PC-9 (cell line): ENCODE measurements at regions not wholly inside any gene's neighbourhood (a gene's known extent, or its start where the extent isn't known, plus 50 kb on each side); places are given as distances from the start of the nearest gene placed in this dataset.

ENCODE experiments used
- BruUV-seq: library from RNA; stranded (reverse); fragments of 400-500 nt; replicated peaks from 2 replicates; lab custom pipeline; 2021; lab: Mats Ljungman, UMichigan
- CTCF ChIA-PET: fragments of 300-600 bp; sonication (Branson Sonifier 250); formaldehyde crosslinking; loops from one replicate; lab custom pipeline; 2022; ENCODE audit warnings: antibody characterized with exemption; lab: Charles Lee
- POLR2A ChIA-PET: fragments of 300-600 bp; sonication (Branson Sonifier 250); formaldehyde crosslinking; loops from one replicate; lab custom pipeline; 2022; ENCODE audit warnings: antibody characterized with exemption; ENCODE audit not compliant: unreplicated experiment; lab: Charles Lee
- DNase-seq, 2 experiments: peaks; one replicate each; pipeline versions ENCODE4 v3.0.0 to v3.0.0-alpha.2; 2015 to 2022; ENCODE audit warnings: mixed read lengths in 1 of 2
- H2AFZ ChIP-seq: fragments of 200-600 bp; sonication (generic); 2 replicates; pipeline ENCODE4 v1.8.1; 2017; ENCODE audit warnings: antibody characterized with exemption
- H3F3A ChIP-seq: fragments of 200-600 bp; sonication (generic); 2 replicates; pipeline ENCODE4 v1.8.1; 2017; ENCODE audit warnings: antibody characterized with exemption, mild to moderate bottlenecking, low read depth; ENCODE audit not compliant: insufficient read depth
- H3K27ac ChIP-seq: fragments of 200-600 bp; sonication (generic); 2 replicates; pipeline ENCODE4 v1.6.1; 2016; ENCODE audit warnings: mixed run types
- H3K27me3 ChIP-seq: fragments of 200-600 bp; sonication (generic); 2 replicates; pipeline ENCODE4 v1.6.1; 2016; ENCODE audit warnings: low read depth, mixed run types; ENCODE audit not compliant: insufficient read depth
- H3K36me3 ChIP-seq: fragments of 200-600 bp; sonication (generic); 2 replicates; pipeline ENCODE4 v1.6.1; 2016; ENCODE audit warnings: low read depth, mixed run types
- H3K4me1 ChIP-seq: fragments of 200-600 bp; sonication (generic); replicated peaks from 2 replicates; pipeline ENCODE4 v1.6.1; 2016; ENCODE audit warnings: mixed run types; ENCODE audit not compliant: insufficient read depth
- H3K4me2 ChIP-seq: fragments of 200-600 bp; sonication (generic); 2 replicates; pipeline ENCODE4 v1.6.1; 2017; ENCODE audit warnings: mixed run types
- H3K4me3 ChIP-seq: fragments of 200-600 bp; sonication (generic); 2 replicates; pipeline ENCODE4 v1.6.1; 2016; ENCODE audit warnings: mixed run types
- H3K79me2 ChIP-seq: fragments of 200-600 bp; sonication (generic); 2 replicates; pipeline ENCODE4 v1.6.1; 2017; ENCODE audit warnings: low read depth, mixed run types
- H3K9me2 ChIP-seq: fragments of 200-600 bp; sonication (generic); 2 replicates; pipeline ENCODE4 v1.8.1; 2017; ENCODE audit warnings: mild to moderate bottlenecking; ENCODE audit not compliant: insufficient read depth
- H3K9me3 ChIP-seq: fragments of 200-600 bp; sonication (generic); 2 replicates; pipeline ENCODE4 v1.8.1; 2016; ENCODE audit warnings: low read depth; ENCODE audit not compliant: insufficient read depth
- H4K20me1 ChIP-seq: fragments of 200-600 bp; sonication (generic); 2 replicates; pipeline ENCODE4 v1.8.1; 2017; ENCODE audit not compliant: insufficient read depth
- CTCF ChIP-seq: fragments of 200-600 bp; sonication (generic); conservative IDR thresholded peaks from 2 replicates; pipeline ENCODE4 v1.6.1; 2017; ENCODE audit warnings: mixed run types, antibody characterized with exemption, mild to moderate bottlenecking, moderate library complexity
- EZH2 ChIP-seq: fragments of 200-600 bp; sonication (generic); IDR thresholded peaks from 2 replicates; pipeline ENCODE4 v1.8.0; 2017; ENCODE audit warnings: antibody characterized with exemption, low read depth
- intact Hi-C: fragments of 100-400 bp; cut with micrococcal nuclease; formaldehyde crosslinking; loops from one replicate; pipeline ENCODE4 v1.10.0; 2022; ENCODE audit not compliant: unreplicated experiment

- H3F3A ChIP-seq: no peaks in the 10 kb centered on the region
- TF ChIP-seq CTCF (no peak), EZH2 (no peak)
- BruUV-seq: no TSS peak
- H3K4me1 ChIP-seq: no peaks in the 10 kb centered on the region
- H2AFZ ChIP-seq: no peak overlapping the region
- ChIA-PET CTCF (no interaction called here), POLR2A (no interaction called here)
- no peaks in the 10 kb centered on the region for H3K79me2 ChIP-seq
- no peaks in the 10 kb centered on the region for H3K9me3 ChIP-seq
- no peak for DNase-seq
- no peaks in the 10 kb centered on the region for H3K36me3 ChIP-seq
- no peak overlapping the region for H3K27ac ChIP-seq
- no peak overlapping the region for H3K4me3 ChIP-seq
- intact Hi-C loops: no loop called here
- H4K20me1 ChIP-seq: no peaks in the 10 kb centered on the region
- no peak overlapping the region for H3K4me2 ChIP-seq
- peaks cover 3% of the 10 kb centered on the region; the same call in 1 of the 2 replicates for H3K9me2 ChIP-seq
- no peaks in the 10 kb centered on the region for H3K27me3 ChIP-seq
Measured at GRCh38 chr11:95668131-95668530, 121.5 kb downstream of the FAM76B start.

GRCh38 chr11:95661162-95661561 is 128.4 kb downstream of the FAM76B start:
- intact Hi-C loops: no loop called here

GRCh38 chr11:95660038-95660437 is 129.5 kb downstream of the FAM76B start:
- no peak overlapping the region for H3K4me3 ChIP-seq
- no peak overlapping the region for H3K27ac ChIP-seq
- no peak for DNase-seq
- BruUV-seq: no TSS peak
- no peaks in the 10 kb centered on the region for H3F3A ChIP-seq
- CTCF ChIA-PET: no interaction called here
- no peaks in the 10 kb centered on the region for H3K79me2 ChIP-seq
- H2AFZ ChIP-seq: no peak overlapping the region
- intact Hi-C loops: no loop called here
- no peaks in the 10 kb centered on the region for H3K27me3 ChIP-seq
- no peaks in the 10 kb centered on the region for H4K20me1 ChIP-seq
- TF ChIP-seq EZH2: no peak
- TF ChIP-seq CTCF: no peak
- H3K4me2 ChIP-seq: no peak overlapping the region
- POLR2A ChIA-PET: no interaction called here
- no peaks in the 10 kb centered on the region for H3K9me3 ChIP-seq
- 0 out of 2 replicates have a peak, but pooled peaks cover under 1% of the 10 kb centered on the region for H3K9me2 ChIP-seq
- no peaks in the 10 kb centered on the region for H3K36me3 ChIP-seq
- H3K4me1 ChIP-seq: no peaks in the 10 kb centered on the region

More at GRCh38 chr11:95661162-95661561, 128.4 kb downstream of the FAM76B start:
- Histone ChIP-seq H3K4me3 (no peak overlapping the region), H3K36me3 (no peaks in the 10 kb centered on the region), H3K79me2 (no peaks in the 10 kb centered on the region), H3K9me2 (peaks cover 3% of the 10 kb centered on the region; the same call in 1 of the 2 replicates), H3F3A (no peaks in the 10 kb centered on the region), H3K4me2 (no peak overlapping the region), H2AFZ (no peak overlapping the region), H3K9me3 (no peaks in the 10 kb centered on the region), H3K4me1 (no peaks in the 10 kb centered on the region), H3K27ac (no peak overlapping the region), H4K20me1 (no peaks in the 10 kb centered on the region), H3K27me3 (no peaks in the 10 kb centered on the region)
- BruUV-seq: no TSS peak
- ChIA-PET POLR2A (no interaction called here), CTCF (no interaction called here)
- no peak for TF ChIP-seq CTCF
- no peak for TF ChIP-seq EZH2
- no peak for DNase-seq
